ENCODE measurements at regions not wholly inside any gene's neighbourhood (a gene's known extent, or its start where the extent isn't known, plus 50 kb on each side); places are given as distances from the start of the nearest gene placed in this dataset.

DNA sequence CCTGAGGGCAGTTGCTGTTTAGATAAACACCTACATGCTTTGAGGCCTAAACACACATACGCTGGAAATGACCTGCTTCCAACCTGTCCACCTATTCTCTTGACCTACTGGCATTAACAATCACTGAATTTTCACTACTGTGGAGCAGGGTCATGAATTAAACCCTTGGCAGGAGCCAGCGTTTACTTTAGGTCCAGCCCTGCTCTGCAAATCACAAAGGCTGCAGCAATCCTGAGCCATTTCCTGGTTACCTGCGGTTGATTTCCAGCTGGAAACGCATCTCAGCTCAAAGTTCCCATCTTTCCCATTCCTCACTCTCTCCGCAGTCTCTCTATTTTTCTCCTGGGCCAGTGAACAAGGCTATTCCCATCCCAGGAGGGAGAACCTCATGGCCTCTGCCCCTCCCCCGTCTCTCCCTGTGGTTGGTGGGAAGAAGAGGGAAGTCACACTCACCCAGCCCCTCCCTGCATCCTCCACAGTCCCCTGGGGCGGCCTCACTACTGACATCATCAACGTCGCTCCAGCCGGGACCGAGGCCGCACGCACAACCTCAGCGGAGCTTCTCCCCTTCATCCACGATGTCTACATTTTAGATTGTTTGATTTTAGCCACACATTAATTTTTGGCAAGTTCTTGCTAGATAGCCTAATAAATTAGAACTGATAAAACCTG, 84.5 kb upstream of the SNTG2 start:
- WGBS, 2 experiments (ENCODE audit: insufficient coverage in 1 of 2, insufficient read length in 1 of 2) = 72 to 85% methylated on average over 8 to 14 of the region's 15 CpGs
- H3K4me1 Mint-ChIP-seq = peaks cover 22% of the 10 kb centered on the region
- DNase-seq = peak; percentile 78
- Histone ChIP-seq H3K4me3 (ENCODE audit: low read length) (no peak overlapping the region), H3K36me3 (ENCODE audit: control insufficient read depth, insufficient read depth, low read length) (no peaks in the 10 kb centered on the region), H3K4me1 (ENCODE audit: control insufficient read depth, insufficient read depth, low read length) (peaks cover 6% of the 10 kb centered on the region), H3K9ac (ENCODE audit: extremely low read depth, low read length, poor library complexity, severe bottlenecking) (no peak overlapping the region), H3K9me3 (ENCODE audit: control insufficient read depth, low read length) (no peaks in the 10 kb centered on the region), H3K27ac (ENCODE audit: low read depth, low read length) (no peak overlapping the region), H3K27me3 (ENCODE audit: control insufficient read depth, insufficient read depth, low read length, poor library complexity, severe bottlenecking) (no peaks in the 10 kb centered on the region)
- H3K27me3 Mint-ChIP-seq (ENCODE audit: insufficient read depth) = peaks cover 19% of the 10 kb centered on the region
- H3K9me3 Mint-ChIP-seq = no peaks in the 10 kb centered on the region
- no peaks in the 10 kb centered on the region for H3K36me3 Mint-ChIP-seq (ENCODE audit: low read depth)
- no peak overlapping the region for H3K4me3 Mint-ChIP-seq
- TF ChIP-seq, protein P1, sequence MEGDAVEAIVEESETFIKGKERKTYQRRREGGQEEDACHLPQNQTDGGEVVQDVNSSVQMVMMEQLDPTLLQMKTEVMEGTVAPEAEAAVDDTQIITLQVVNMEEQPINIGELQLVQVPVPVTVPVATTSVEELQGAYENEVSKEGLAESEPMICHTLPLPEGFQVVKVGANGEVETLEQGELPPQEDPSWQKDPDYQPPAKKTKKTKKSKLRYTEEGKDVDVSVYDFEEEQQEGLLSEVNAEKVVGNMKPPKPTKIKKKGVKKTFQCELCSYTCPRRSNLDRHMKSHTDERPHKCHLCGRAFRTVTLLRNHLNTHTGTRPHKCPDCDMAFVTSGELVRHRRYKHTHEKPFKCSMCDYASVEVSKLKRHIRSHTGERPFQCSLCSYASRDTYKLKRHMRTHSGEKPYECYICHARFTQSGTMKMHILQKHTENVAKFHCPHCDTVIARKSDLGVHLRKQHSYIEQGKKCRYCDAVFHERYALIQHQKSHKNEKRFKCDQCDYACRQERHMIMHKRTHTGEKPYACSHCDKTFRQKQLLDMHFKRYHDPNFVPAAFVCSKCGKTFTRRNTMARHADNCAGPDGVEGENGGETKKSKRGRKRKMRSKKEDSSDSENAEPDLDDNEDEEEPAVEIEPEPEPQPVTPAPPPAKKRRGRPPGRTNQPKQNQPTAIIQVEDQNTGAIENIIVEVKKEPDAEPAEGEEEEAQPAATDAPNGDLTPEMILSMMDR (conservative IDR thresholded peaks at IDR 0.05) = no peak
- H3K27ac Mint-ChIP-seq = no peak overlapping the region

DNA sequence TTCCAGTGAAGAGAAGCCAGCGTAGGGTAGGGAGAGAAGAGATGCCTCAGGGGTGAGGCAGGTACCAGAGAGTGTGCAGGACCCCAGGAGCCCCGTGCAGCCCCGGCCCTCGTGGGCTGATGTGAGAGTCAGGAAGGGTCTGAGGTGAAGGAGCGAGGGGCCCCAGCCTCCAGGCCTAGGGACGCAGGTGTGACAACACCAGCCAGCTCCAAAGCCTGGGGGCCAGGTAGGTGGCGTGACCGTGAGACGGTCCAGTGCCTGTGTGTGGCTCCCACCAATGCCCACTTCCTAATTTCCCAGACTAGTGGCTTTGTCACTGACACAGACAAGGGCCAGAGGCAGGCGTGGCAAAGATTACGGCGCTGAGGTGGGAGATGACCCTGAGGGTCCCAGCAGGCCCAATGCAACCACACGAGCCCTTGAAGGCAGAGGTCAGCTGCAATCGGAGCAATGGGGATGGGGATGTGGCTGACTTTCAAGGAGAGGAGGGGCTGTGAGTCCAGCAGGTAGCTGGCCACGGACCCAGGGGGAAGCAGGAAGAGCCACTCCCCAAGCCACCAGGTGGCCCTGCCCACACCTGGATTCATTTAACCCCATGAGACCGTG, 86.0 kb upstream of the SNTG2 start:
- Histone ChIP-seq H3K36me3 (ENCODE audit: control insufficient read depth, insufficient read depth, low read length) (no peaks in the 10 kb centered on the region), H3K9me3 (ENCODE audit: control insufficient read depth, low read length) (no peaks in the 10 kb centered on the region), H3K27ac (ENCODE audit: low read depth, low read length) (no peak overlapping the region), H3K27me3 (ENCODE audit: control insufficient read depth, insufficient read depth, low read length, poor library complexity, severe bottlenecking) (no peaks in the 10 kb centered on the region), H3K9ac (ENCODE audit: extremely low read depth, low read length, poor library complexity, severe bottlenecking) (no peak overlapping the region), H3K4me3 (ENCODE audit: low read length) (no peak overlapping the region), H3K4me1 (ENCODE audit: control insufficient read depth, insufficient read depth, low read length) (peaks cover 6% of the 10 kb centered on the region)
- TF ChIP-seq, protein P1 (conservative IDR thresholded peaks at IDR 0.05) = no peak
- Mint-ChIP-seq H3K4me1 (peaks cover 22% of the 10 kb centered on the region), H3K9me3 (no peaks in the 10 kb centered on the region), H3K4me3 (no peak overlapping the region), H3K36me3 (ENCODE audit: low read depth) (no peaks in the 10 kb centered on the region), H3K27ac (no peak overlapping the region), H3K27me3 (ENCODE audit: insufficient read depth) (peaks cover 17% of the 10 kb centered on the region)
- 87 to 89% methylated on average over 12 to 16 of the region's 16 CpGs for WGBS, 2 experiments (ENCODE audit: insufficient coverage in 1 of 2, insufficient read length in 1 of 2)
- DNase-seq = peak; percentile 38

DNA sequence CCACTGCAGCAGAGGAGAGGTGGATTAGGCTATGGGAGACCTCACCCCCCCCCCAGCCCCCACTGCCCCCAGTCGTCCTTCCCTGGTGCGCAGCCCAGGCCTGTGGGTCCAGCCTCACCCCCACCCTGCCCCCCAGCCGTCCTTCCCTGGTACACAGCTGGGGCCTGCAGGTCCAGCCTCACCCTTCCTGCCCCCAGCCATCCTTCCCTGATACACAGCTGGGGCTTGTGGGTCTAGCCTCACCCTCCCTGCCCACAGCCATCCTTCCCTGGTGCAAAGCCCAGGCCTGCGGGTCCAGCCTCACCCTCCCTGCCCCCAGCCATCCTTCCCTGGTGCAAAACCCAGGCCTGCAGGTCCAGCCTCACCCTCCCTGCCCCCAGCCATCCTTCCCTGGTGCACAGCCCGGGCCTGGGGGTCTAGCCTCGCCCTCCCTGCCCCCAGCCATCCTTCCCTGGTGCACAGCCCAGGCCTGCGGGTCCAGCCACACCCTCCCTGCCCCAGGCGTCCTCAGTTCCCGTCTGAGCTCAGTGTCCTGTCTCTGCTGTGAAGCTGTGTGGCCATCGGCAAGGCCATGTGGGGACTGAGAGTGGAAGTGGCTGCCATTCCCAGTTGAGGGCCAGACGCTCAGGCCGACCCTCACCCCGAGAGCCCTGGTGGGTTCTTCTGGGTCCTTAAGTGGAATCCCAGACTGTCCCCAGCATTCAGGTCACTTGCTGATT, 86.8 kb upstream of the SNTG2 start:
- no peak overlapping the region for H3K4me3 Mint-ChIP-seq
- peak; percentile 31 for DNase-seq
- no peaks in the 10 kb centered on the region for H3K9me3 ChIP-seq (ENCODE audit: control insufficient read depth, low read length)
- H3K36me3 ChIP-seq (ENCODE audit: control insufficient read depth, insufficient read depth, low read length) = no peaks in the 10 kb centered on the region
- H3K36me3 Mint-ChIP-seq (ENCODE audit: low read depth) = no peaks in the 10 kb centered on the region
- TF ChIP-seq, protein P1 (conservative IDR thresholded peaks at IDR 0.05) = no peak
- H3K27me3 Mint-ChIP-seq (ENCODE audit: insufficient read depth) = peaks cover 17% of the 10 kb centered on the region
- no peak overlapping the region for H3K4me3 ChIP-seq (ENCODE audit: low read length)
- no peak overlapping the region for H3K27ac Mint-ChIP-seq
- H3K9me3 Mint-ChIP-seq = no peaks in the 10 kb centered on the region
- H3K4me1 ChIP-seq (ENCODE audit: control insufficient read depth, insufficient read depth, low read length) = peaks cover 6% of the 10 kb centered on the region
- no peak overlapping the region for H3K27ac ChIP-seq (ENCODE audit: low read depth, low read length)
- H3K27me3 ChIP-seq (ENCODE audit: control insufficient read depth, insufficient read depth, low read length, poor library complexity, severe bottlenecking) = no peaks in the 10 kb centered on the region
- H3K9ac ChIP-seq (ENCODE audit: extremely low read depth, low read length, poor library complexity, severe bottlenecking) = no peak overlapping the region
- H3K4me1 Mint-ChIP-seq = peaks cover 22% of the 10 kb centered on the region
- WGBS, 2 experiments (ENCODE audit: insufficient coverage in 1 of 2, insufficient read length in 1 of 2) = 57 to 74% methylated on average over 4 to 9 of the region's 13 CpGs

All from endodermal cell (in vitro differentiated cells).